ENCODE measurements at regions not wholly inside any gene's neighbourhood (a gene's known extent, or its start where the extent isn't known, plus 50 kb on each side); places are given as distances from the start of the nearest gene placed in this dataset.
A peak's percentile ranks its signal among the peaks of the same experiment; 100 is the strongest.

DNA sequence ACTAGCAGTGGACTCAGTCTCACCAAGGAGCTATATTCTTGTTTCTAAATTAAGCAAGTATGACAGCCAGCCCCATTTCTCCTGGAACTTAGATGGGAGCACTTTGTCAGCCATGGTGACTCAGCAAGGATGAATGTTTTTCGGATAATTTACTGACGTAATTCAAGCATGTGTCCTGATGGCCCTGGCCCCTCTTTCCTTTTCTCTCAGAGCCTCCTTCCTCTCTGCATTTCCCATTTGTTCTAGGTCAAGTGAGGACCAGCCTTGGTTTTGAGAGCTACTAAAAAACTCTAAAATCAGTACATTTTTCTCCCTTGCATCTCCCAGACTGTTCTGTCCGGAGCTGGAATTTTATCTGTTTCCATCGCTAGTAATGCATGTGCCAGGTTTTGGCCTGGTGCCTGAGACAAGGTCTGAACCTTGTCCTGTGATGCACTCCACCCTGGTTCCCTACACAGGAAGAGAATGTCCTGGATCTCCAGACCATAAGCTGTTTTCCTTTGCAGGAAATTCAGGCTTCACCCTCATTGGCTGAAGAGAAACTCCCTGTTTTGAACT, 256.6 kb upstream of the ROPN1 start:
- no peak for DNase-seq

DNA sequence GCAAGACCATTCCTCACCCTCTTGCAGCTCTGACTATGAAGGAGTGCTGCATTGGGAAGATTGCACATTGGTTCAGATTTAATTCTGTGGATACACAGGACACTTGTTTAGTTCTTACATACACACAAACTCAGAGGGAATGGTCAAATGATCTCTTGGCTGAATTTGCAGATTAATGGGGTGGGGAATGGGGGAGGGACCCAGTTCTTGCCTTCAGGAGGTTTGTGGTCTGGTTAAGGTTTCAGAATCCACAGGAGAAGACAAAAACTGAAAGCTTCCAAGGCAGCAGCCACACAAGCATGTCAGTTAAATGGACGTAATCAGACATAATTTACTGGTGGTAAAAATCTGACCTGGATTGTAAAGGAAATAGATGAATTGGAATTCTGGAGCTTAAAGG, 257.1 kb upstream of the ROPN1 start:
- no peak for DNase-seq

DNA sequence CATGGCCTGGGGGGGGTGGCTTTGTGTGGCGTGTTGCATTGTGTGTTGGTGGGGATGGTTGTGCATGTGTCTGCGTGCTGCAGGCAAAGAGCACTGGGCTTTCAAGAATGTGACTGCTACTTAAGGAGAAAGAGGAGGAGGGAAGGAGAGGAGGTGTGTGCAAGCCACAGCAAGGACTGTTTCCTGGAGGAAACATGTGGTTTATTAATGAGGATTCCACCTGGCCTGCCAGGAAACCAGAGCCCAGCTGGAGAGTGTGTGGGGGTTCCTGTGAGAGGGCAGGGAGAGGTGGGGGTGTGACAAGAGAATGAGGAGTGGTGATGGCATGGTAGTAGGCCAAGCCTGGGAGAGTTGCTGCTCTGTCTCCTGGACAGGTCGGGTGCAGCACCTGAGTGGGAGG, 258.1 kb upstream of the ROPN1 start:
- no peak for DNase-seq

DNA sequence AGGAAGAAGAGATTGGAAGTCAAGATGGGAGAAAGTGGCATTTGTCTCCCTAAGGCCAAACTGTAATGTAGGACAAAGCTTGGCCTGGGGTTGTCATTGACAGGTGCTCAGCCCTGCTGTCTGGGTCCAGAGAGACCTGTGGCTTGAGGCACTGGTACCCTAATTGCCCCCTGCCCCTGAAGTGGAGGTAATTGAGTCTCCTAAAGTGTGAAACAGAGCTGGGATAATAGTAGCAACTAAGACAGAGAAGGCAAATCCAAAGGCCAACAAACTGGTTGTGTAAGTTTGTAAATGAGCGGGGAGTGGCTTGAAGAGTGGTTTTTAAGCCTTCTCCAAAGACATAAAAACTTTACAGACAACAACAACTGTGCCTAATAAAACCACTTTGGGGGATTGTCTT, 264.2 kb upstream of the ROPN1 start:
- no peak for DNase-seq

DNA sequence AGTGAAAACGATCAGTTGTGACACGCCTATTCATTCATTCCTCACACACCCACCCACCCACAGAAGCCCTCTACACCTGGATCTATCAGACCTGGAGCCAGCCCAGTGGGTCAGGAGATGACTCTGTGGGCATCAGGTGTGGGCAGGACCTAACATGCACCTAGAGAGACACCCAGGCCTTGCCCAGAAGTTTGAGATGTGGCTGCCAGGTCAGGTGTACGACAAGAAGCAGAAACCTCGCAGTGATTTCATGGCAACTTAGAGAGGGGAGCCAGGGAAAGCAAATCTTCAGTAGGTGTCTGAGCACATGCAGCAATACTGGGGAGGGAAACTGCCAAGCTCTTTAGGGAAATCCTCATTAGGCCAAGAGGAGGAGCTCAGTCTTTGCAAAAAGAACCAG, 264.7 kb upstream of the ROPN1 start:
- no peak for DNase-seq

DNA sequence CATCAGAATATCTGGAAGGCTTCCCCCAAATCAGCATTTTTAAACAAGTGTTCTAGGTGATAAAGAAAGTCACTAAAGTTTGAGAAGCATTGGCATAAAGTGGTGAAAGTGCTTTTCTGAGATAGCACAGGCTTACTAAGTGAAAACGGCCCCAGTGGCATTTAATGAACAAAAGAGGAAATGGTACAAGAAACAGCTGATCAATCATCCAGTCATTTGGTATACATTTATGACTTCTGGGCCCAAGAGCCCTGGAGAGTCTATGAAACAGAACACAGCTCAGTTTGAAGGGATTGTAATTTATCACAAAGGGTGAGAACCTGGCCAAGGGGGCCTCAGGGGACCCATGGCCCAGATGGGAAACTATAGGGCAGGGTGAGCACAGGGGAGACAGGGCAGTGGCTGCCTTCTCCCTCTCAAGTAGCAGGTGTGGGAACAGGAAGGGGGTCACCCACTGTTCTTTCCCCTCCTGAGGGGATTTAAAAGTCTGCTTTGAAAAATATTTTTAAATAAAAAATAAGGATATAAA, 265.5 kb upstream of the ROPN1 start:
- DNase-seq = peak; percentile 8 to 21

DNA sequence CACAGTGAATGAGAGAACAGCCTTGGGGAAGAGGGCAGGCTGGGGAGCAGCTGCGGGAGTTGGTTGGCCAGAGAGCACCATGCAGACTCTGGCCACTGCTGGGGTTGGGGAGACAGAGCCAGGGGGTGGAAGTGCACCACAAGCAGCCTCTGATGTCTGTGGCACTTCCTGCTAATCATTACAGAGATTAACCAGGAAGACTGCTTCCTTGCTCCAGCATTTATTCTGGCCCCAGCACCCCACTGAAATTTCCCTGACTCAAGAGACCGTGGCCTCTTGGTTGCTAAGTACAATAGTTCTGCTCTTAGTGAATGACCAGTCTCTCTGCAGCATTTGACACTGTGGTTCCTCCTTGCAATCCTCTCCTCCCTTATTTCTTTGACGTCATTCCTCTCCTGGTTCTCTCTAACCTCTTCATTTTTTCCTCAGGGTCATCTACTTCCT, 266.2 kb upstream of the ROPN1 start:
- peak; percentile 9 to 29 for DNase-seq

DNA sequence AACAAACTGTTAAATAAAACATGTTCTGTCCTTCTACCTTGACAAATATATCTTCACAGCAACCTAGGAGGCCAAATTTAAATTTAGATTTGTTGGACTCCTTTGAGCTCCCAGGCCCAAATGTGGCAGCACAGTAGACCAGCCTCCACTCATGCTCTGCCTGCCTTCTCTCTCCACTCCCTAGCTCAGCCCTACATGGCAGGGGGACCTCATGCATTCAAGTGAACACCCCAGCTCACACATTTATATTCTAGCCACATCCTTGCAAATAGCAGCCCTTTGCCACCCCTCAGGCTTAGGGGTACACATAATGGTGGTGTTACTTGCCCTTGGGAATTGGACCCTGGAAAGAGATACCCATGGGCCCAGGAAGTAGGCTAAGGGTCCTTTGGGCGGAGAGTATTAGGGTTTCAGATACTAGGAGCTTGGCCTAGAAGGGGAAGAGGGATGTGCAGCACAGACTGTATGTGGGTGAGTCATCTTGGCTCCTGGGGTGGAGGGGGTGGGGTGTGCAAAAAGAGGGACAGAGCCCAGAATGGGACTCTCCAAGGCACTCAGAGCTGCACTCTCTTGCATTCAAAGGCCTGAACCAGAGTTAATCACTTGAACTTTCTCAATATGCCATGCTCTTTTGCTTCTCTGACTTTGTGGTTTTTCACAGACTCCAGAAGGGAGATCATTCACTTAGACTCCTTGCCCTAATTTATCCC, 268.4 kb upstream of the ROPN1 start:
- peak; percentile 72 to 90 for DNase-seq

DNA sequence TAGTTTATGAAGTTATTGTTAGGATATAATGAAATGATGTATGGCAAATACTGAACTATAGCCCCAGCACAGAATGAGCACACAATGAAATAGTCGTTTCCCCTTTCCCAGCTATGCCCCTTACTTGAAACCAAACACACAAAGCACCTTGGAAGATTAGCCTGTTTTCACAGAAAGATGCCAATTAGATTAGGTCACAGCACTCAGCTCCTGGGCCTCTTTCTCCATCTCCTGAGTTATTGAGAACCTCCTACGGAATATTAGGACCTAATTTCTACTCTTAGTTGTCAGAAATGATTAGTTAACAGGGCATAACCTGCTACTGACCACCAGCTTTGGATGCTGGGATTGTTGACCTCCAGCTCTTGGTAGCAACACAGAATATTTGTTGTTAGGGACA, 269.4 kb upstream of the ROPN1 start:
- DNase-seq = no peak

DNA sequence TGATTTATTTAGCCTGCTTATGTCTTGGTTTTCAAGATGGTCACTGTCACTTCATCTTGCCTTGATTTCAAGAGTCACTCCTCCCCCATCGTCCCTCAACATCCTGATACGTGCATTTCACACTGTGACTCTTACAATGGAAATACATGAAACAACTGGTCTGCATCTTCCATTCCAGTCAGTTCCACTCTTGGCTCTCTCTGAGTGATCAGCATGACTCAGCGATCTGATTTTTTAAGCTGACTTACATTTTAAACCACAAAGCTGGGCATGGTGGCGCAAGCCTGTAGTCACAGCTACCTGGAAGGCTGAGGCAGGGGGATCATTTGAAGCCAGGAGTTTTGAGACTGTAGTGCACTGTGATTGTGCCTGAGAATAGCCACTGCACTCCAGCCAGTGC, 271.2 kb upstream of the ROPN1 start:
- peak; percentile 37 to 61 for DNase-seq

DNA sequence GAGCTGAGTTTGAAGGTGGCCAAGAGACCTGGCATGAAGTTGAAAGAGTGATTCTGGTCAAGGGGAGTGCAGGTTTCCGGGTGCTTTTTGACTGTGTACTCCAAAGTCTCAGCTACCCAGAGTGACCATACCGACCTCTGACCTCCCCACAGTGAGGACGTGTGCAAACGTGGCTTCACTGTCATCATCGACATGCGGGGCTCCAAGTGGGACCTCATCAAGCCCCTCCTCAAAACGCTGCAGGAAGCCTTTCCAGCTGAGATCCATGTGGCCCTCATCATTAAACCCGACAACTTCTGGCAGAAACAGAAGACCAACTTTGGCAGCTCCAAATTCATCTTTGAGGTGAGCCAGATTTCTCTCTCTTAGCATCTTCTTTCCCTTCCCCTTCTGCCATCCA, 272.4 kb upstream of the ROPN1 start:
- no peak for DNase-seq

DNA sequence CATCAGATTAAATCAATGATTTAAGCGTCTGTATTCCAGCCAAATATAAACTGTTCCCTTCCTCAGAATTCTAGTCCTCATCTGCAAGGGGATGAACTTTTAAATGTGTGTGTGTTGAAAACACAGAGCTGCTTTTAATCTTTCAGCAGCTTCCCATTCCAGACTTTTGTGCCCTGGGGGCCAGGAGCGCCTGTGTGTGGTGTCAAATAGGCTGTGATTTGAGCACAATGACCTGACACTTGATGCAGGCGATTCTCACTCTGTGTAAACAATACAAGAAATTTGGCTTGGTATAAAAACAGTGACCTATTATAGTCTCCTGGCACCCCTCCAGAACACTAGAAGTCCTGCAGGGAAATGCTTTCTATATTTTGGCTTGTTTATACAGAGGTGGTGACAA, 274.6 kb upstream of the ROPN1 start:
- DNase-seq = no peak

DNA sequence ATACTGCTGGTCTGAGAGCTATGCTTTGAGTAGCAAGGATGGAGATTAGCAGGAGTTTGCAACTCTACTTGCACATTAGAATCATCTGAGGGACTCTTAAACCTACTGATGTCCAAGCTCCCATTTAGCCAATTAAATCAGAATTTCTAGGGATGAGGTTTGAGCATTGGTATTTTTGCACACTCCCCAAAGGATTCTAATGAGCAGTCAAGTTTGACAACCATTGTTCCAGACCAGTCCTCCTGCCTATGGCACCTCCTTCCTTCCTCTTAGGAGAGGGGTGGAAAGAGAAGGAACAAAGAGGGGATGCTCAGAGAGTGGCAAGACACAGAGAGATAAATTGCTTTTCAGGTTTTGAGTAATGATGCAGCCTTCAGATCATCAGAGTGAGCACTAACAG, 275.5 kb upstream of the ROPN1 start:
- DNase-seq = no peak

DNA sequence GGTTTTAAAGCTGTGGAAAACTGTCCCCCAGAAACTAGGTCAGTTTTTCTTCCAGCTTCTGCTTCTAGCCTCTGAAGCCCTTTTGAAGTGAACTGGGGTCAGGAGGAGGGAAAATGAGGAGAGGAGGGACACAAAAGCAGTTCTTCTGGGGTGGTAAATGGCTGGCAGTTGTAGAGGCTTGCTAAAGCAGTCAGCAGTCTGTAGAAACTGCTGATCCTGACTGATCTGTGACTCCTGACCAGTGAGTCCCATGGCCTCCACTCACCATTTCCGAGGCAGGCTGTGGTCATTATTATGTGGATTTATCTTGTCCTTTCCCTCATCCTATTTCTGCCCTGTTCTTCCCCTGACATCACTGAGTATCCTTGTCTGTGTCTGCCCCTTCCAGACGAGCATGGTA, 276.4 kb upstream of the ROPN1 start:
- DNase-seq = peak in 1 of 2 donors; percentile 12

DNA sequence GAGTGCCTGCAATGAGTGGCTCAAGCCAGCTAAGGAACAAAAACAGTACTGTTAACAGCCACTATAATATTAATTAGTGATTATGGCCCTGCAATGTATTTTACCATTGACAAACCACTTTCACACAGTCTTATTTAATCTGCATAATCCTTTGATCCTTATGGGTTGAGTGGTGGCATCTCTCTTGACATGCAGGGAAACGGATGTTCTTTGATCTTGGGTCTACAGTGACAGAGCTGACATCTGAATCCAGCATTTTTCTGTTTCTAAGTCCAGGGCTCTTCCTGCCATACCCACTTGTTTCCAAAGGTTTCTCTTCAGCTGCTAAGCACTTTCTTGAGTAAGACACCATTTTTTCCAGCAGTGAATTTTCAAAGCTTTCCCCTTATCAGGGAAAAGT, 277.7 kb upstream of the ROPN1 start:
- DNase-seq = no peak

DNA sequence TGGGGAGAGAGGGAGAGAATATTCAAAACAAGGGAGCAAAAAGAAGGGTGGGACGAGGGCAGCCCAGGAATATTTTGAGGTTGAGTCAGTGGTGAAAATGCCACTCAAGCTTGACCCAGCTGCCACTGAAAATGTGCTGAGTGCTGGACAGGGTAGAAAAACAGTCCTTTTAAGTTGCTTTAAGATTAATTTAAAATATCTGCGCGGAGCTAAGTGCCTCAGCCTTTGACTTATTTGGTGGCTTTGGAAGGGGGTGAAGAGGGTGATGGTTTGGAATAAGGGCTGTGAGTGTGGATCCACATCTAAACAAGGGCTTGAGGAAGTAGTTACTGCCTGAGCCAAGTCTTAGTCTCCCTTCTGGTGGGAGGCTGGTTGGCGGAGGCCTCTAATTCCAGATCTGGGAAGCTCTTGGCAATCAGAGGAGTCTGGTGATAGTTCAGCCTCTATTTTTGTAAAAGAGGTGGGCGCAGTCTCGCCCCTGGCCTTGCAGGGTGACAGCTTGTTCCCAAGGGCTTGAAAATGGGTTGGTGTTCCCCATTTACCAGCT, 280.8 kb upstream of the ROPN1 start:
- peak; percentile 26 to 70 for DNase-seq

DNA sequence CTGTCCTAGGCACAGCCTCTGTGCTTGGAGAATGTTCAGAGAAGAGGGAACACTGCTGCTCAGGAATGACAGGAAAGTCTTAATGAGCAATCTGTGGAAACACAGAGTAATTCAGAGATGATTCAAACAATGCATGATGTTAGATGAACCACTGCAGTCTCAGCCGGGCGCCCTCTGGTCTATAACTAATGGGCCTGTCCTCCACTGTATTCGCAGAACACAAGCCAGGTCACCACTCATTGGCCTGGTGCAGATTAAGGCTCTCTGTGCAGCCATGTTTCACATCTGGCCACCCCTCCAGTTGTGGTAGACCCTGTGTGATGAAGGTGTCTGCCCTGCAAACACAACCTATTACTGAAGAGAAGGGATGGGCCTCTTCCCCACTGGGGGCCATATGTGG, 281.7 kb upstream of the ROPN1 start:
- no peak for DNase-seq

DNA sequence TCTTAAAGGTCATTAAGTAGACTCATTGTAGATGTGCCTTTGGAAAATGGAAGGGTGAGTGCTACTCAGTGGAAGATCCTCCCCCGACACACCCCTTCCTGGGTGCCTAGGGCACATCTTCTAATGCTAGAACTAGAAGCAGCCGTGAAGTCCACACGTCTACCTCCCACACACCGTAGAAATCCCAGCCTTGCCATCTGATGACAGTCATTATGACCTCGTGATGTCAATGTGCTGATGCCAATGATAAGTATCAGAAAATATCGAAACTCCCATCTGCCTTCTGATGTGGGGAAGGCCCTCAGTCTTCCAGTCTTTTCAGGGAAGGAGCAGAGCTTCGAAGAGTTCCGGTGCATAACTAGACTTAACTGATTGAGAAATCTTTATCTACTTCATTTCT, 282.1 kb upstream of the ROPN1 start:
- DNase-seq = peak in 1 of 2 donors; percentile 8

DNA sequence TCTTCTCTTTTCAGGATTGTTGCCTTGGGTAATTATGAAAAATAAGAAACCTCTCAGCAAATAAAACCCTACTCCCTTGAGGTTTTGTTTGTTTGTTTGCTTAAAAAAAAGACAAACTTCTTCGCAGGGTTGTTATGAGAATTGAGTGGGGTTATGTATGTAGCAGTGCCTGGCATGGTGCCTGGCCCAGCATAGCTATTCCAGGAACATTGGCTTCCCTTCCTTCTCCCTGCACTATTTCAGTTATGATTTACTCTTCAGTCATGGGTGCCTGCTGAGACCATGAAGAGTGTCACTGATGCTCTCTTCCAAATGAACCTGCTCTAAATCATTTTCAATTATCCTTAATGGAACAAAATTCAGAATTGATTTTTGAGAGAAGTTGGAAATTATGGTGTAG, 283.5 kb upstream of the ROPN1 start:
- no peak for DNase-seq

DNA sequence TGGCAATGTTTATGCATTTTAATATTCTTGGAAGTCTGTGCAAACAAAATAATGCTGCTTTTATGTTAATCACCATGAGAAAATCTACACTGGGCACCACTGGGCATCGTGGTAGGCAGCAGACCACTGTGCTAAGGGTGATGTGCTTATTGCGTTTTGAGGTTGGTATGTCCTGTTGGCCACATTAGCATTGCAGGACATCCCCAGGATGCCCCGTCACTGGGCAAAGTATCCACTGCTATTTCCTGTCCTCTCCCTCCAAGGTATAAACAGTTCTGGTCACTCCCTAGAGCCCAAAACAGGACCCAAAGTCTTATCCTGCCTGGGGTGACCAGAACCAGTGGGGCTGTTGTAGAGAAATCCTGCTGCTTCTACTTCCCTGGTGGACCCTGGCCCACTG, 284.2 kb upstream of the ROPN1 start:
- no peak for DNase-seq

DNA sequence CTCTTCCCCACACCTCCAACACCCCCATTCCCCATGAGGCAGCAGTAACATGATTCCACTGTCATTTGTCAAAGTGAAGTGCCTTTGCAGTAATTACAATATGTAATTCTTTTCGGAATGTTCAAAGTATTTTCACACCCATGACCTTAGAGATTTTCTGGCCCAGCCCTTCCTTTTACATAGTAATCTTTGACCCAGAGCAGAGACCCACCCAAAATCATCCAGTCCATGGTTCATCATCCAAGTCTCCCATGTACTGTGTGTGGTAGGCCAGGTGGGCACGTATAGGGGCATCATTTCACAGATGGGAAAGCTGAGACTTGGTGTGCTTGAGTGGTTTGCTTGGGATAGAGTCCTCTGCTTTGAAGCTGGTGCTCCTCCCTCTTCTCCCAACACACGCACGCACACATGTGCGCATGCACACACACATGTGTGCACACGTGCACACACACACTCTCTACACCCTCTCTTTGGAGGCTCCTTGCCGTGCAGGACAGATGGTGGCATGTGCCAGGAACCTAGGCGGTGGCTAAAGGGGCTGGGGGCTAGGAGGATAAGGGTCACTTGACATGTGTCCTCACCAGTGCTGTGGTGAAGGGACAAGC, 284.7 kb upstream of the ROPN1 start:
- no peak for DNase-seq

DNA sequence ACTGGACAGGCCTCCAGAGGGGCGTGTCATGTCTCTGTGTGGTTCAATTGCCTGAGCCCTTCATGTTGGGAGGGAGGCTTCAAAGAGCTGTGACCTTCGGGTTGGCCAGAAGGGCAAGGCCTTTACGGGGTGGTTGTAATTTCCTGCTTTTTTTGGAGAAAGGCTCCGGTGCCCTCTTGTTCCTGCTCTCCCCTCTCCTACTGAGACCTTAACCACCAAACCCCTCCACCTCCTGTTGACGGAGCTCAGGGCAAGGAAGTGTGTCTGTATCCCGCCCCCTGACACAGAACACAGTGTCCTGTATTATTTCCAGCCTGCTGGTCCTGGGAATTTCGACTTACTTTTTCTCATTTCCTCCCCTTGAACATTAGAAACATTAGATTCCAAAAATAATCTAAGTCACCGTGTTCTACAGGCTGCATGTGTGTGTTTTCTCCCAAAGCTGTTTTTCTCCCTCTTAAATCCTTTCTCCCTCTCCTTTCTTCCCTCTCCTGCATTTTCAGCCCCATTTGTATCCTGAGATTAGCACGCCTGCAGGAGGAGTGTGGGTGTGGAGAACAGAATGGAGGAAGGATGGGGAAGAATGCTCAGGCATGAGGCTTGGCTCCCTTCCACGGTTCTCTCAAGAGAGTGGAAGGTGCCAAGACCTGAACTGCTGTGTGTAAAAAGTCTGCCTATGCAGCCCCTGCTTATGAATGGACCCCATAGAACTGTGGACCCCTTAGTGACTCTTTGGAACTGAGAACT, 285.4 kb upstream of the ROPN1 start:
- DNase-seq = no peak

Measured in inflammatory macrophage (primary cell).